ENCODE measurements at regions not wholly inside any gene's neighbourhood (a gene's known extent, or its start where the extent isn't known, plus 50 kb on each side); places are given as distances from the start of the nearest gene placed in this dataset.
"Not testable (repeated sequence)": the region's sequence is repeated elsewhere in the genome, so short reads cannot be mapped to it uniquely, and the experiment has no call there.

- no peak for DNase-seq (ENCODE audit: low read depth, low spot score)
- no peak overlapping the region for H3K4me3 ChIP-seq (ENCODE audit: insufficient read length, low read depth)
- H3K4me1 ChIP-seq (ENCODE audit: insufficient read depth, insufficient read length), result no peaks in the 10 kb centered on the region
- H3K36me3 ChIP-seq (ENCODE audit: insufficient read depth, insufficient read length, low read length), result no peaks in the 10 kb centered on the region
- TF ChIP-seq YY1 (IDR thresholded peaks at IDR 0.05; ENCODE audit: insufficient read depth, insufficient read length) (no peak), ZNF274 (IDR thresholded peaks at IDR 0.05; ENCODE audit: low read depth, low read length) (no peak), SUZ12 (IDR thresholded peaks at IDR 0.05; ENCODE audit: extremely low read depth, insufficient read depth, insufficient read length) (no peak)
- no peaks in the 10 kb centered on the region for H3K27me3 ChIP-seq (ENCODE audit: insufficient read depth, insufficient read length)
- no peaks in the 10 kb centered on the region for H3K9me3 ChIP-seq (ENCODE audit: insufficient read depth, low read length)
- no peak overlapping the region for H3K9ac ChIP-seq (ENCODE audit: insufficient read length, low read depth)
These were observed 274.7 kb downstream of the RND3 start for GRCh38 chr2:150212722-150213171.

GRCh38 chr2:150211164-150211631 lies 276.3 kb downstream of the RND3 start:
- H3K27me3 ChIP-seq (ENCODE audit: insufficient read depth, insufficient read length), result no peaks in the 10 kb centered on the region
- H3K36me3 ChIP-seq (ENCODE audit: insufficient read depth, insufficient read length, low read length), result no peaks in the 10 kb centered on the region
- no peak overlapping the region for H3K4me3 ChIP-seq (ENCODE audit: insufficient read length, low read depth)
- TF ChIP-seq SUZ12 (IDR thresholded peaks at IDR 0.05; ENCODE audit: extremely low read depth, insufficient read depth, insufficient read length) (no peak), YY1 (IDR thresholded peaks at IDR 0.05; ENCODE audit: insufficient read depth, insufficient read length) (no peak)
- H3K9ac ChIP-seq (ENCODE audit: insufficient read length, low read depth), result no peak overlapping the region
- H3K4me1 ChIP-seq (ENCODE audit: insufficient read depth, insufficient read length), result no peaks in the 10 kb centered on the region
- DNase-seq (ENCODE audit: low read depth, low spot score), result no peak
- no peaks in the 10 kb centered on the region for H3K9me3 ChIP-seq (ENCODE audit: insufficient read depth, low read length)

- no peak overlapping the region for H3K9ac ChIP-seq (ENCODE audit: insufficient read length, low read depth)
- TF ChIP-seq YY1 (IDR thresholded peaks at IDR 0.05; ENCODE audit: insufficient read depth, insufficient read length) (no peak), ZNF274 (IDR thresholded peaks at IDR 0.05; ENCODE audit: low read depth, low read length) (no peak), SUZ12 (IDR thresholded peaks at IDR 0.05; ENCODE audit: extremely low read depth, insufficient read depth, insufficient read length) (no peak)
These were observed 277.7 kb downstream of the RND3 start for GRCh38 chr2:150209746-150210145.

GRCh38 chr2:150208689-150209088 lies 278.8 kb downstream of the RND3 start:
- H3K4me3 ChIP-seq (ENCODE audit: insufficient read length, low read depth), result no peak overlapping the region
- H3K9me3 ChIP-seq (ENCODE audit: insufficient read depth, low read length), result no peaks in the 10 kb centered on the region
- H3K27me3 ChIP-seq (ENCODE audit: insufficient read depth, insufficient read length), result no peaks in the 10 kb centered on the region
- no peak for DNase-seq (ENCODE audit: low read depth, low spot score)
- H3K9ac ChIP-seq (ENCODE audit: insufficient read length, low read depth), result no peak overlapping the region
- H3K4me1 ChIP-seq (ENCODE audit: insufficient read depth, insufficient read length), result no peaks in the 10 kb centered on the region
- TF ChIP-seq YY1 (IDR thresholded peaks at IDR 0.05; ENCODE audit: insufficient read depth, insufficient read length), result no peak
- no peak for TF ChIP-seq SUZ12 (IDR thresholded peaks at IDR 0.05; ENCODE audit: extremely low read depth, insufficient read depth, insufficient read length)
- TF ChIP-seq ZNF274 (IDR thresholded peaks at IDR 0.05; ENCODE audit: low read depth, low read length), result no peak
- no peaks in the 10 kb centered on the region for H3K36me3 ChIP-seq (ENCODE audit: insufficient read depth, insufficient read length, low read length)

More at GRCh38 chr2:150209746-150210145, 277.7 kb downstream of the RND3 start:
- DNase-seq (ENCODE audit: low read depth, low spot score), result no peak
- no peaks in the 10 kb centered on the region for H3K9me3 ChIP-seq (ENCODE audit: insufficient read depth, low read length)
- no peaks in the 10 kb centered on the region for H3K27me3 ChIP-seq (ENCODE audit: insufficient read depth, insufficient read length)
- H3K36me3 ChIP-seq (ENCODE audit: insufficient read depth, insufficient read length, low read length), result no peaks in the 10 kb centered on the region
- no peak overlapping the region for H3K4me3 ChIP-seq (ENCODE audit: insufficient read length, low read depth)
- no peaks in the 10 kb centered on the region for H3K4me1 ChIP-seq (ENCODE audit: insufficient read depth, insufficient read length)

GRCh38 chr2:150207979-150208378 lies 279.5 kb downstream of the RND3 start:
- H3K9me3 ChIP-seq (ENCODE audit: insufficient read depth, low read length), result no peaks in the 10 kb centered on the region
- no peak for DNase-seq (ENCODE audit: low read depth, low spot score)
- H3K27me3 ChIP-seq (ENCODE audit: insufficient read depth, insufficient read length), result no peaks in the 10 kb centered on the region
- no peak for TF ChIP-seq YY1 (IDR thresholded peaks at IDR 0.05; ENCODE audit: insufficient read depth, insufficient read length)
- no peak for TF ChIP-seq SUZ12 (IDR thresholded peaks at IDR 0.05; ENCODE audit: extremely low read depth, insufficient read depth, insufficient read length)
- TF ChIP-seq ZNF274 (IDR thresholded peaks at IDR 0.05; ENCODE audit: low read depth, low read length), result no peak
- H3K4me1 ChIP-seq (ENCODE audit: insufficient read depth, insufficient read length), result no peaks in the 10 kb centered on the region
- no peaks in the 10 kb centered on the region for H3K36me3 ChIP-seq (ENCODE audit: insufficient read depth, insufficient read length, low read length)
- no peak overlapping the region for H3K4me3 ChIP-seq (ENCODE audit: insufficient read length, low read depth)
- no peak overlapping the region for H3K9ac ChIP-seq (ENCODE audit: insufficient read length, low read depth)

GRCh38 chr2:150204451-150204850 lies 283.0 kb downstream of the RND3 start:
- TF ChIP-seq ZNF274 (IDR thresholded peaks at IDR 0.05; ENCODE audit: low read depth, low read length), result no peak
- TF ChIP-seq SUZ12 (IDR thresholded peaks at IDR 0.05; ENCODE audit: extremely low read depth, insufficient read depth, insufficient read length), result no peak
- TF ChIP-seq YY1 (IDR thresholded peaks at IDR 0.05; ENCODE audit: insufficient read depth, insufficient read length), result no peak
- no peaks in the 10 kb centered on the region for H3K9me3 ChIP-seq (ENCODE audit: insufficient read depth, low read length)
- no peak for DNase-seq (ENCODE audit: low read depth, low spot score)
- no peak overlapping the region for H3K9ac ChIP-seq (ENCODE audit: insufficient read length, low read depth)
- H3K27me3 ChIP-seq (ENCODE audit: insufficient read depth, insufficient read length), result no peaks in the 10 kb centered on the region
- H3K4me1 ChIP-seq (ENCODE audit: insufficient read depth, insufficient read length), result no peaks in the 10 kb centered on the region
- H3K4me3 ChIP-seq (ENCODE audit: insufficient read length, low read depth), result no peak overlapping the region
- H3K36me3 ChIP-seq (ENCODE audit: insufficient read depth, insufficient read length, low read length), result no peaks in the 10 kb centered on the region

DNA sequence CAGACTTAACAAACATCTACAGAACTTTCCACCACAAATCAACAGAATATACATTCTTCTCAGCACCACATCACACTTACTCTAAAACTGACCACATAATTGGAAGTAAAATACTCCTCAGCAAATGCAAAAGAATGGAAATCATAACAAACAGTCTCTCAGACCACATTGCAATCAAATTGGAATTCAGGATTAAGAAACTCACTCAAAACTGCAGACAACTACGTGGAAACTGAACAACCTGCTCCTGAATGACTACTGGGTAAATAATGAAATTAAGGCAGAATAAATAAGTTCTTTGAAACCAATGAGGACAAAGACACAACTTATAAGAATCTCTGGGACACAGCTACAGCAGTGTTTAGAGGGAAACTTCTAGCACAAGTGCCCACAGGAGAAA lies 292.7 kb downstream of the RND3 start:
- not testable (repeated sequence) for H3K4me1 ChIP-seq (ENCODE audit: insufficient read depth, insufficient read length); H3K9ac ChIP-seq (ENCODE audit: insufficient read length, low read depth); H3K9me3 ChIP-seq (ENCODE audit: insufficient read depth, low read length); H3K27me3 ChIP-seq (ENCODE audit: insufficient read depth, insufficient read length); DNase-seq (ENCODE audit: low read depth, low spot score); H3K4me3 ChIP-seq (ENCODE audit: insufficient read length, low read depth); H3K36me3 ChIP-seq (ENCODE audit: insufficient read depth, insufficient read length, low read length)

- Histone ChIP-seq H3K9ac (ENCODE audit: insufficient read length, low read depth) (no peak overlapping the region), H3K36me3 (ENCODE audit: insufficient read depth, insufficient read length, low read length) (no peaks in the 10 kb centered on the region), H3K27me3 (ENCODE audit: insufficient read depth, insufficient read length) (no peaks in the 10 kb centered on the region), H3K9me3 (ENCODE audit: insufficient read depth, low read length) (no peaks in the 10 kb centered on the region), H3K4me3 (ENCODE audit: insufficient read length, low read depth) (no peak overlapping the region), H3K4me1 (ENCODE audit: insufficient read depth, insufficient read length) (no peaks in the 10 kb centered on the region)
- DNase-seq (ENCODE audit: low read depth, low spot score), result no peak
- TF ChIP-seq ZNF274 (IDR thresholded peaks at IDR 0.05; ENCODE audit: low read depth, low read length) (no peak), YY1 (IDR thresholded peaks at IDR 0.05; ENCODE audit: insufficient read depth, insufficient read length) (no peak), SUZ12 (IDR thresholded peaks at IDR 0.05; ENCODE audit: extremely low read depth, insufficient read depth, insufficient read length) (no peak)
These were observed 294.8 kb downstream of the RND3 start for GRCh38 chr2:150192701-150193100.
